Neuronal stem cell (in vitro differentiated cells): ENCODE measurements at regions not wholly inside any gene's neighbourhood (a gene's known extent, or its start where the extent isn't known, plus 50 kb on each side); places are given as distances from the start of the nearest gene placed in this dataset.

Source experiments
- DNase-seq: peaks from one replicate; pipeline ENCODE4 v3.0.0-alpha.2; 2013; ENCODE audit warnings: low spot score
- H2AFZ ChIP-seq: one replicate; pipeline ENCODE4 v1.6.1; 2013; ENCODE audit warnings: mild to moderate bottlenecking, low read length, inconsistent platforms
- H2AK5ac ChIP-seq: 2 replicates; pipeline ENCODE4 v1.6.1; 2013; ENCODE audit warnings: low read depth, mild to moderate bottlenecking, inconsistent platforms, low read length, moderate library complexity, mixed read lengths
- H2BK120ac ChIP-seq: 2 replicates; pipeline ENCODE4 v1.6.1; 2013; ENCODE audit warnings: low read depth, mild to moderate bottlenecking, inconsistent platforms, low read length, moderate library complexity, mixed read lengths
- H2BK12ac ChIP-seq: one replicate; pipeline ENCODE4 v1.6.1; 2013; ENCODE audit warnings: low read length, inconsistent platforms
- H2BK15ac ChIP-seq: 2 replicates; pipeline ENCODE4 v1.6.1; 2013; ENCODE audit warnings: mild to moderate bottlenecking, low read length, inconsistent platforms, mixed read lengths
- H2BK5ac ChIP-seq: one replicate; pipeline ENCODE4 v1.6.1; 2013; ENCODE audit warnings: inconsistent platforms, mild to moderate bottlenecking, low read length, moderate library complexity
- H3K14ac ChIP-seq: one replicate; pipeline ENCODE4 v1.6.1; 2013; ENCODE audit warnings: low read length, inconsistent platforms
- H3K18ac ChIP-seq: 2 replicates; pipeline ENCODE4 v1.6.1; 2013; ENCODE audit warnings: low read length, inconsistent platforms
- H3K23ac ChIP-seq: 2 replicates; pipeline ENCODE4 v1.6.1; 2013; ENCODE audit warnings: low read depth, mild to moderate bottlenecking, mixed read lengths, low read length, inconsistent platforms; ENCODE audit not compliant: poor library complexity
- H3K27ac ChIP-seq: replicated peaks from 3 replicates; pipeline ENCODE4 v1.5.1; 2013; ENCODE audit warnings: low read length, inconsistent platforms
- H3K27me3 ChIP-seq, 3 experiments: 2 replicates each; pipeline ENCODE4 v1.6.1; 2013; ENCODE audit warnings: low read length in 3 of 3, mild to moderate bottlenecking in 2 of 3, inconsistent platforms in 1 of 3, low read depth in 1 of 3, mixed read lengths in 1 of 3, moderate library complexity in 1 of 3; ENCODE audit not compliant: control insufficient read depth in 3 of 3, insufficient read depth in 3 of 3
- H3K36me3 ChIP-seq, 2 donors: replicated peaks in 1 of 2; 2 replicates each; pipeline ENCODE4 v1.6.1; 2013; ENCODE audit warnings: low read length in 2 of 2; ENCODE audit not compliant: control insufficient read depth in 2 of 2, insufficient read depth in 2 of 2
- H3K4ac ChIP-seq: 2 replicates; pipeline ENCODE4 v1.6.1; 2013; ENCODE audit warnings: inconsistent platforms, mild to moderate bottlenecking, low read length, moderate library complexity
- H3K4me1 ChIP-seq, 2 donors: 1 replicate in 1 of 2; 2 replicates in 1 of 2; pipeline ENCODE4 v1.6.1; 2013; ENCODE audit warnings: low read length in 2 of 2, low read depth in 1 of 2; ENCODE audit not compliant: control insufficient read depth in 2 of 2, insufficient read depth in 1 of 2
- H3K4me2 ChIP-seq: one replicate; pipeline ENCODE4 v1.6.1; 2013; ENCODE audit warnings: mild to moderate bottlenecking, low read length, inconsistent platforms; ENCODE audit not compliant: insufficient read depth, poor library complexity, severe bottlenecking
- H3K4me3 ChIP-seq, 2 donors: 2 replicates each; pipeline ENCODE4 v1.5.1; 2013; ENCODE audit warnings: low read length in 2 of 2, mild to moderate bottlenecking in 2 of 2, inconsistent platforms in 1 of 2, moderate library complexity in 1 of 2
- H3K79me1 ChIP-seq: one replicate; pipeline ENCODE4 v1.6.1; 2013; ENCODE audit warnings: low read depth, mild to moderate bottlenecking, inconsistent platforms, low read length, moderate library complexity
- H3K9ac ChIP-seq: one replicate; pipeline ENCODE4 v1.6.1; 2013; ENCODE audit warnings: mild to moderate bottlenecking, low read depth, low read length, inconsistent platforms; ENCODE audit not compliant: poor library complexity
- H3K9me3 ChIP-seq, 2 donors: replicated peaks in 1 of 2; 2 replicates each; pipeline versions ENCODE3 to v1.6.1; 2013; ENCODE audit warnings: low read length in 2 of 2, mild to moderate bottlenecking in 2 of 2, inconsistent platforms in 1 of 2, low read depth in 1 of 2, mixed read lengths in 1 of 2, moderate library complexity in 1 of 2; ENCODE audit not compliant: control insufficient read depth in 2 of 2, insufficient read depth in 1 of 2
- H4K8ac ChIP-seq: one replicate; pipeline ENCODE4 v1.6.1; 2013; ENCODE audit warnings: low read depth, mild to moderate bottlenecking, inconsistent platforms, low read length, moderate library complexity
- H4K91ac ChIP-seq: one replicate; pipeline ENCODE4 v1.6.1; 2013; ENCODE audit warnings: low read length, low read depth, mild to moderate bottlenecking, inconsistent platforms; ENCODE audit not compliant: poor library complexity
- WGBS, 2 donors: extraction: QIAGEN DNeasy Blood & Tissue Kit; methylation state at CpG; one replicate each; pipeline ENCODE4 v1.1.7; 2013; ENCODE audit warnings: missing lambda C conversion rate in 2 of 2, mixed read lengths in 1 of 2; ENCODE audit not compliant: insufficient read length in 2 of 2, insufficient replicate concordance in 1 of 2; ENCODE audit errors: extremely low coverage in 2 of 2; 5-methylcytosine and 5-hydroxymethylcytosine counted together

DNA sequence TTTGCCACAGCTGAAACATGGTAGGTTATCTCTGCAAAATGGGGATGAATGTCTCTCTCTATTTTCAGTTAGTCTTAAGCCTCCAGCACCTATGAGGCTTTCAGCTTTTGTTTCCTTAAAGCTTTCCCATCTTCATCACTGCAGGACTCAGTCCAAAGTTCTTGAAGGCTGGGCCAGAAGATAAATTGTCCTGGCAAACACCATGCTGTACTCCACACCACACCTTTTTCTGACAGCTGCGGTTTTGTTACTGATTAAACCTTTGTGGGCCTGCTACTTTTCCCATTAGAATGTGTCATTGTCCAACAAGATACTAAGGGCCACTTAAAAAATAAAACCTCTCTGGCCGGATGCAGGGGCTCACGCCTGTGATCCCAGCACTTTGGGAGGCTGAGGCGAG lies 87.2 kb upstream of the A1CF start:
- H4K91ac ChIP-seq = no peak overlapping the region
- no peak overlapping the region for H2AFZ ChIP-seq
- H3K18ac ChIP-seq = no peak overlapping the region
- no peak overlapping the region for H3K4me3 ChIP-seq
- no peak overlapping the region for H3K4me2 ChIP-seq
- H3K4ac ChIP-seq = no peak overlapping the region
- no peak overlapping the region for H3K27ac ChIP-seq
- H2BK5ac ChIP-seq = no peak overlapping the region
- no CpG with 5 or more reads among the region's 4 CpGs for WGBS, 2 donors
- H3K23ac ChIP-seq = no peak overlapping the region
- H4K8ac ChIP-seq = no peak overlapping the region
- no peak overlapping the region for H2BK120ac ChIP-seq
- DNase-seq = no peak
- H3K14ac ChIP-seq = no peak overlapping the region
- H2AK5ac ChIP-seq = no peak overlapping the region
- H3K27me3 ChIP-seq = no peaks in the 10 kb centered on the region
- no peak overlapping the region for H3K9ac ChIP-seq
- no peak overlapping the region for H2BK15ac ChIP-seq
- no peaks in the 10 kb centered on the region for H3K36me3 ChIP-seq
- H3K79me1 ChIP-seq = no peaks in the 10 kb centered on the region
- H3K9me3 ChIP-seq = peaks cover 0 to 2% of the 10 kb centered on the region in 2 donors
- H2BK12ac ChIP-seq = no peak overlapping the region
- H3K4me1 ChIP-seq = no peaks in the 10 kb centered on the region

DNA sequence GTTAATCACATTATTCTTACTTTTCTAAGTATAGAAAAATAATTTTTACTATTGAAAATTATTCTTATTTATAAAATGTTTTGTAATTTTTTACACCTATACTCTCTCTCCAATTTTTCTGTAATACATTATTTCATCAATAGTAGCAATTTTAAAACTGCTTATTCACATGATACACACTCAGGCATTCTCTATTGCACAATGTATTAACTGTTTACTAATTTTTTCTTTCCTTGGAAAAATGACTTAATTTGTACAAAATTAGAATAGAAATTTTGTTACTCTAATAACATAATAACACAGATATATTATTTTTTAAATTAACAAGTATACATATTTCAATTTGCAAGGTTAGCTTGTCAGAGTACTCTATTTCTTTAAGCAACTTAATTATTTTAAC lies 92.9 kb upstream of the PRKG1 start:
- Histone ChIP-seq H3K79me1 (no peaks in the 10 kb centered on the region), H4K8ac (no peak overlapping the region), H3K4me2 (no peak overlapping the region), H3K36me3 (no peaks in the 10 kb centered on the region), H2BK120ac (no peak overlapping the region), H3K4me3 (no peak overlapping the region), H3K9ac (no peak overlapping the region), H3K14ac (no peak overlapping the region), H2AFZ (no peak overlapping the region), H3K27ac (no peak overlapping the region), H2BK5ac (no peak overlapping the region), H3K9me3 (no peaks in the 10 kb centered on the region), H3K23ac (no peak overlapping the region), H3K18ac (no peak overlapping the region), H3K4me1 (no peaks in the 10 kb centered on the region), H2AK5ac (no peak overlapping the region), H3K27me3 (peaks cover 0 to 4% (median 0%) of the 10 kb centered on the region in 3 experiments), H3K4ac (no peak overlapping the region), H2BK15ac (no peak overlapping the region), H2BK12ac (no peak overlapping the region), H4K91ac (no peak overlapping the region)
- DNase-seq = no peak

DNA sequence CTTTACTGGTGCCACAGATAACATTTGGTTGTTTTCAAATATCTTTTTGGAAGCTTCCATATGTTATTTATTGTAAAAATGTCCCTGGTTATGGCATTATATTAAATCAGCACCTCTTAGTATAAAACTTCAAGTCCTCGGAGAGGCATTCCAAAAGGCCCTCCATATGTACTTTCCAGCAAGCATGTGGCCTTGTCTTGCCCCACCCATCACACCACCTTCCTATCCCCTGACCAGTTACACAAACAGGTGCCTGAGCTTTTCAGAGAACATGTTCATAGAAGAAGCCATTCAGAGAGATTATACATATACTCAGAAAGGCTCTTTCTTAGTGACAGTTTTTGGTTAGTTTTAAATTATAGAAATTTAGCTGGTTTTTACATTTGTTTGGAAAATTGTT lies 92.4 kb upstream of the PRKG1 start:
- no peak overlapping the region for H4K8ac ChIP-seq
- WGBS, 2 donors = no CpG with 5 or more reads among the region's 1 CpG
- H3K4me1 ChIP-seq = no peaks in the 10 kb centered on the region

DNA sequence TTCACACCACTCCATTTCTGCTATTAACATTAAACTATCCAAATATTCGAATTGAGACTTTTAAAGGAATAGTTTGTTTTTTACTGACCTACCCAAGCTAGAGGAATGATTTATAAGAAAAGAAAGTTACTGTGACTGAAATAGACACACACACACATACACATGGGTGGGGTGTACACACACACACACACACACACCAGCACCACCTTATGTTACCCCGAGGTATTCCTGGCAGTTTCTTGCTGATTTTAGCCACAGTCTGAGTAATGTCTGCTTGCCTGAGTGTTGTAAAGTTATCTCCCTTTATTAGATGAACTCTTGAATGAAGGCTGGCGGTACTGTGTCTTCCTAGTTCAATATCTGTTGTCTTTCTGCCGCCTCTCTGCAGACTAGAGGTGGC lies 91.3 kb upstream of the PRKG1 start:
- no peak overlapping the region for H3K4me2 ChIP-seq
- no peaks in the 10 kb centered on the region for H3K9me3 ChIP-seq
- H3K23ac ChIP-seq = no peak overlapping the region
- H4K91ac ChIP-seq = no peak overlapping the region
- H3K9ac ChIP-seq = no peak overlapping the region
- H2BK12ac ChIP-seq = no peak overlapping the region
- no peak overlapping the region for H2AFZ ChIP-seq
- H2BK5ac ChIP-seq = no peak overlapping the region
- no peak for DNase-seq
- H3K27ac ChIP-seq = no peak overlapping the region
- H3K14ac ChIP-seq = no peak overlapping the region
- no peaks in the 10 kb centered on the region for H3K36me3 ChIP-seq
- WGBS, 2 donors = no CpG with 5 or more reads among the region's 4 CpGs
- H4K8ac ChIP-seq = no peak overlapping the region
- no peak overlapping the region for H3K18ac ChIP-seq
- no peak overlapping the region for H2BK120ac ChIP-seq
- no peak overlapping the region for H2AK5ac ChIP-seq
- no peaks in the 10 kb centered on the region for H3K4me1 ChIP-seq
- no peak overlapping the region for H3K4me3 ChIP-seq
- no peaks in the 10 kb centered on the region for H3K79me1 ChIP-seq
- no peak overlapping the region for H3K4ac ChIP-seq
- H2BK15ac ChIP-seq = no peak overlapping the region
- H3K27me3 ChIP-seq = peaks cover 0 to 10% (median 0%) of the 10 kb centered on the region in 3 experiments

More for the DNA sequence above, 92.4 kb upstream of the PRKG1 start:
- no peak overlapping the region for H2BK120ac ChIP-seq
- no peaks in the 10 kb centered on the region for H3K79me1 ChIP-seq
- H3K23ac ChIP-seq = no peak overlapping the region
- no peak overlapping the region for H3K4ac ChIP-seq
- H3K9ac ChIP-seq = no peak overlapping the region
- no peak overlapping the region for H2BK12ac ChIP-seq
- no peak overlapping the region for H2AFZ ChIP-seq
- H3K36me3 ChIP-seq = no peaks in the 10 kb centered on the region
- no peak overlapping the region for H3K4me3 ChIP-seq
- no peak overlapping the region for H3K18ac ChIP-seq
- no peak overlapping the region for H3K14ac ChIP-seq
- H2AK5ac ChIP-seq = no peak overlapping the region
- no peak overlapping the region for H3K4me2 ChIP-seq
- H3K27me3 ChIP-seq = peaks cover 0 to 4% (median 0%) of the 10 kb centered on the region in 3 experiments
- H3K27ac ChIP-seq = no peak overlapping the region
- H3K9me3 ChIP-seq = no peaks in the 10 kb centered on the region
- no peak overlapping the region for H4K91ac ChIP-seq
- DNase-seq = no peak
- no peak overlapping the region for H2BK15ac ChIP-seq
- H2BK5ac ChIP-seq = no peak overlapping the region
